ENCODE measurements at regions not wholly inside any gene's neighbourhood (a gene's known extent, or its start where the extent isn't known, plus 50 kb on each side); places are given as distances from the start of the nearest gene placed in this dataset.

DNA sequence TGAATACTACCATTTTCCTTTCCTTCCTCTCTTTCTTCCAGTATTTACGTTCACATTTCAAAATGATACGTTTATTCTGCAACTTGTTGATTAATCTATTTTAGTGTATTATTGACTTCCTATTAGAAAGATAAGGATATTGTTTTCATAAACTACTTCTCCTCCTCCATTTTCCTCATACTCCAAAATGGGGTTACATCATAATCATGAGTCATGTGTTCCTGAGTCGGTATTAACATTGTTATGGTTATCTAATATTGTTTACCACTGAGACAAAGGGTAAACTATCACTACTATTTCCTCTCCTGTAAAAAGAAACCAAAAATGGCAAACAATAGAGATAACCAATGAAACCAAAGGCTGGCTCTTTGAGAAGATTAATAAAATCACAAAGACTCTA lies 126.5 kb upstream of the CDYL start:
- TF ChIP-seq, protein P1, sequence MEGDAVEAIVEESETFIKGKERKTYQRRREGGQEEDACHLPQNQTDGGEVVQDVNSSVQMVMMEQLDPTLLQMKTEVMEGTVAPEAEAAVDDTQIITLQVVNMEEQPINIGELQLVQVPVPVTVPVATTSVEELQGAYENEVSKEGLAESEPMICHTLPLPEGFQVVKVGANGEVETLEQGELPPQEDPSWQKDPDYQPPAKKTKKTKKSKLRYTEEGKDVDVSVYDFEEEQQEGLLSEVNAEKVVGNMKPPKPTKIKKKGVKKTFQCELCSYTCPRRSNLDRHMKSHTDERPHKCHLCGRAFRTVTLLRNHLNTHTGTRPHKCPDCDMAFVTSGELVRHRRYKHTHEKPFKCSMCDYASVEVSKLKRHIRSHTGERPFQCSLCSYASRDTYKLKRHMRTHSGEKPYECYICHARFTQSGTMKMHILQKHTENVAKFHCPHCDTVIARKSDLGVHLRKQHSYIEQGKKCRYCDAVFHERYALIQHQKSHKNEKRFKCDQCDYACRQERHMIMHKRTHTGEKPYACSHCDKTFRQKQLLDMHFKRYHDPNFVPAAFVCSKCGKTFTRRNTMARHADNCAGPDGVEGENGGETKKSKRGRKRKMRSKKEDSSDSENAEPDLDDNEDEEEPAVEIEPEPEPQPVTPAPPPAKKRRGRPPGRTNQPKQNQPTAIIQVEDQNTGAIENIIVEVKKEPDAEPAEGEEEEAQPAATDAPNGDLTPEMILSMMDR (conservative IDR thresholded peaks at IDR 0.05 in 1 of 2, IDR thresholded peaks at IDR 0.05 in 1 of 2; ENCODE audit: extremely low read depth in 1 of 2, insufficient read depth in 1 of 2, low read depth in 1 of 2, low read length in 2 of 2), result no peak
- TF ChIP-seq EZH2 (IDR thresholded peaks at IDR 0.05; ENCODE audit: borderline replicate concordance, low read length), result no peak
